ENCODE measurements at regions not wholly inside any gene's neighbourhood (a gene's known extent, or its start where the extent isn't known, plus 50 kb on each side); places are given as distances from the start of the nearest gene placed in this dataset.

DNA sequence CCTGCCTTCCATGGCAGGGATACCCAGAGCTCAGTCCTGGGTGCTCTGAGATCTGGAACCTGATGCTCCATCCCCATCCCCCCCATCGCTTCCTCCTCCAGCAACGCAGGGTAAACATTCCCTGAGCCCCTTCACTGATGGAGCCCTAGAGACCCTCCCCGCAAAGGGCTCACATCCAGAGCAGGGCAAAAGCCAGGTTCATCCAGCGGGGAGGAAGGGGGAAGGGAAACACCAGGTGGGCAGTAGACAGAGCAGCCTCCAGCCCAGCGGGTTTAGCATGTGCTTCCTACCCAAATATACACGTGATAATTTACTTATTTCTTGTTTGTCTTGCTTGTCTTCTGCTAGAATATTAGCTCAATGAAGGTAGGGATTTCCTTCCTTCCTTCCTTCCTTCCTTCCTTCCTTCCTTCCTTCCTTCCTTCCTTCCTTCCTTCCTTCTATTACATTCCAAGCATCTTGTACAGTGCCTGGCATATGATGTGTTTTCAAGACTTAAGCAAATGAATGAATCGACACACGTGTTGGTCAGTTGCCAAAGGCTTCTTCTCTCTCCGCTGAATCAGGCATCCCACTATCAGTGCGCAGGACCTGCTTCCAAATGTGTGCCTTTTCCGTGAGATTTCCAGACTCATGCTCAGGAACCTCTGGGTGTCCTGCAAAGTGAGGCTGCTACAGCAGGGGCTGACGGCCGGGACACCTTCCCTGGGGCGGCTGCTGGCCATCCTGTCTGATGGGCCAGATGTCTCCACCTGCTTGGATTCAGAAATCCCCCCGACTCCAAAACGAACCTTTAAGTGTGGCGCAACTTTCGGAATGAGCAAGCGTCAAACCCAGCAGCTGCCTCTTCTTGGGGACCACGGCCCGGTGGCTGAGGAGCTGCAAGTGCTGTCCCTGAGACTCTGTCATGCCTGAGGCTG is 955.1 kb downstream of the BRD1 start:
- DNase-seq = no peak

DNA sequence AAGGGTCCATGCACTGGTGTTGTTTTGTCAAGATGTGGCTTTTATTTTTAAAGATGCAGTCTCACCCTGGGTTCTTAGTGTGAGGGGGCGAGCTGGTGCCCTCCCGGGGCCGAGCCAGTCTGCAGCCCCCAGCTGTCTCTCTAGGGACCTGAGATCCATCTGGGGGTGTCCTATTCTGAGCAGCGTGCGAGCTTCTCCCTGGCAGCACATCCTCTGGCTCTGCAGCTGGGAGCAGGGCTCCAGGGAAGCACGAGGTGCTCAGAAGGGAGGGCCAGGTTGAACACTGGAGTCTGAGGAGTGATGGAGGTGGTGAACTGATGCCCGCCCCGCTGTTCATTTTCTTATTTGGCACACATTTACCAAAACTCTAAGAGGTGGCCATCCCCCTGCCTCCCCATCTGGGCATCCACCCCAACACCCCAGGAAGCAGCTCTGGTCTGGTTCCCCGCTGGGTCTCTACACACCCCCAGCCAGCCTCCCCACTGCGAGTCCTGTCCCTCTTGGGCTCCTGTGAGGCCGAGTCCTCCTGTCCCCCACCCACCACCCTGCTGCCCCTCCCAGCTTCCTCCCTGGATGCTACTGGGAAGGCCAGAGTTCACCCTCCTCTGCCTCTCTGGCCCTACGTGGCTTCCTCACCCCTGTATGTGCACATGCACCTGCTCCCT is 956.4 kb downstream of the BRD1 start:
- DNase-seq = no peak

DNA sequence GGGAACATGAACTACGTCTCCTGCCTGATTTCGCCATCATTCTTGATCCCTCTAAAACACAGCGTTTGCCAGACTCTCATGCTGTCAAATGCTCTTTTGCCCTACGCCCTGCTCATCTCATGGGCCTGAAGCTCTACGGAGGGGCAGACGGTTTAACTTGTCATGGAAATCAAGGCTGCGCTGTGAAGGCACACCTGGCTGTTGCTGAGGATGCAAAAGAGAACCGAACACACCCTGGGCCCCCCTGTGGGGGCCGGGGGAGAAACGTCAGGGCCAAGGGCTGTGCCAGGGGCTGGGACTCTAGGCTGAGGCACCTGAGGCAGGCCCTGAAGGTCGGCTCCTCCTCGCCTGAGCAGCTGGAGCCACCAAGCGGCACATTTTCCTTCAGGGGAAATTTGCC is 957.2 kb downstream of the BRD1 start:
- DNase-seq = no peak

DNA sequence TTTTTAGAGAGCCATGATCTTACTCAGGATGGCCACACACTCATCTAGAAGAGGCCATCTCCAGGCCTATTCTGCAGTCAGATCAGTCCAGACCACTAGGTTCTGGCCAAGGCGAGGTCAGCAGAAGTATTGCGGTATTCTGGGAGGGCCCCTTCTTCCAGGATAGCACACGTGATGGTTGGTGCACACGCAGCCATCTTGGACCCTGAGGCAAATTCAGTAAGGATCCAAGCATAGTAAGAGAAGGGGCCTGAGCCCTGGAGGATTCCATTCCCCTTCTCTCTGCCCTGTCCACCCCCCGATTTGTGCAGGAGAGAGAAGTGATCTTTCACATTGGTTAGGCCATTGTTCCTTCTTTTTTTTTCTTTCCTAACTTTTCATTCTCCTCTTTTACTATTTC is 957.9 kb downstream of the BRD1 start:
- no peak for DNase-seq

DNA sequence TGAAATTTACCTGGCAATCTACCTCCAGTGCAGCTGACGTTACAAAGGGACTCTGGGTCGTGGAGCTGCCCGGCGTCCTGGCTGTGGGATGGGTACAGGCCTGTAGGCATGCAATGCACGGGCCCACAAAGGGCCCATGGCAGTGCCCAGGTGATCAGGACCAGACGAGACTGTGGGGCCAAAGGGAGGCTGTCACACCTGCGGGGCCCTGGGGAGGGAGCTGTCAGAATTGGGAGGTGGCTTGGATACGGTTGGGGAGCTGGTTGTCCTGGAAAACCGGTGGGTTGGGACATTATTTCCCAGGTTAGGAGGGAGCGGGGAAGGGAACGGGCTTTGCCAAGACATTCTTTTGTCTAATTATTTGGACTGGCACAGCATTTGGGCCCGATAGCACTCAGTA is 958.5 kb downstream of the BRD1 start:
- no peak for DNase-seq

DNA sequence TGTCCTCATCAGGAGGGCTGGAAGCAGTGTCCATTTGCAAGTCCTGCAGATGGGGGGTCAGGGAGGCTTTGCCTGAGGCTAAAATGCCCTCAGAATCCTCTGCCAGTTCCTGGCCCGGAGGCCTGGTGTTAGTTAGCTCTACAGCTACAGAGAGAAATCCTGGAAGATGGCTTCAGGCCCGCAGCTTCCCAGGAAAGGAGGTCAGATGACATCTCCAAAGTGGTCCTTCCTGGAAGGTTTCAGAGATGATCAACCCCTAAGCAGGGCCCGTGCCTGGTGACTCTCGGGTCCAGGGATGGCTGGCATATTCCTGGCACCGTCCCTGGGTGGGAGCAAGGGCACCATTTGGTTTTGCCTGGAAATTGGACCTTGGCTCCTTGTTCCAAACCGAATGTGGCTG is 959.1 kb downstream of the BRD1 start:
- DNase-seq = no peak

DNA sequence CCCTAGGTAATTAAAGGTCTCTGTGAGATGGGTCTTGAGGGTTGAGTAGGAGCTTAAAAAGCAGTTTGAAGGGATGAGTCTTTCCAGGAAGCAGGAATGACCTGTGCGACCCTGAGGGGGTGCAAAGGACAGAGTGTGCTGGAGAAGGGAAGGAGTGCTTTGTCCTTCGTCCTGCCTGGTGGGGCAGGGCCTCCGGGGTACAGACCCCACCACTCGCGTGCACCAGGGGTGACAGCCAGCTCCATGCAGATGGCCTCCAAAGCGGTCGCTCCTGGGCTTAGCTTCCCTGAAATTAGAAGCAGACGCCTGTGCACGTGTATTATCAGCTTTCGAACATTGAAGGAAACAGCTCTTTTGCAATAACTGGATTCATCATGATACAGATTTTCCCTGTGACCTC is 959.8 kb downstream of the BRD1 start:
- no peak for DNase-seq

DNA sequence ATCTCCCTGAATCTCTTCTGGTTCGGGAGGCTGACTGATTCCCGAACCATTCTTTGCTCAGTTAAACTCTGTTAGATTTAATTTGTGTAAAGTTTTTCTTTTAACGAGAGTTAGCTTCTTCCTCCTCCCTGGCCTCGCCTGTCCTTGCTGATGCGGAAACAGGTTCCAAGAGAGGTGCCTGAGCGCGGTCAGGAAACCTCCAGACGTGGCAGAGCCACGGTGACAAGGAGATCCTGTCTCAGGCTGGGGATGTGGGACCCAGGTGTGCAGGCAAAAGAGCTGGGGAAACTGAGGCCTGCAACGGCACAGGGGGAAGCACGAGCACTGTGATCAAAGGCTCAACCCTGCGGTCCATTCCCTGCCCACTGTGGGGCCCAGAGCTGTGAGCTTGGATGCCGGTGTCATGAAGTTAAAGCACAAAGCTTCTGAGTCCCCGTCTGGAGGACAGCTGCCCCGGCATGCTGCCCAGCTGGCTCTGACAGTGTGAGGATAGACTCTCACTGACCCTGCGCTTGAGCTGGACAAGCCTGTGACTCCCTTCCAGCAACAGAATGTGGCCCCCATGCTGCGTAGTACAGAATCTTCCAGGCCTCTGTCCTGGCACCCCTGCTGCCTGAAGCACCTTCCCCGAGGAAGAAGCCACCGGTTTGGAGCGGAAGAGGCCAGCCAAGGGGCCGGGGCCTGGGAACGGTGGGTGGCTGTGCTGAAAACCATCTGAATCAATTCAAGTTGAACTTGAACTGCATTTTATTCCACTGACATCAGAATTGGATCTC is 960.6 kb downstream of the BRD1 start:
- no peak for DNase-seq

DNA sequence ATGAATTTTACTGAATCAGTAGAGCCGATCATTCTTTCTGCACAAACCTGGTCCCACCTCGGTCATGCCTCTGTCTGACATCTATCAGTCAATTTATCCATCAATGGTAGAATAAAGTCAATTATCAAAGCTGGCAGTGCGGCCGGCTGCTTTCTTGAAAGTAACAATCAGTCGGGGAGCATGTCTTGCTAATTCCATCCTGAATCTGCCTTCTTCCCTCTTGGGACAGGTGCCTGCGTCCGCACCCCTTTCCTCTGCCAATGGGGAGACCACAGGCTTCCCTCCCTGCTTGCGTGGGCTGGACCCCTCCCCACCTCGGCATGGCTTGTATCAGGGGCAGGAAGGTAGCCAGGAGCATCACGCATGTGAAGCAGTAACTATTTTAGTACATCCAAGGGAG is 962.9 kb downstream of the BRD1 start:
- no peak for DNase-seq

DNA sequence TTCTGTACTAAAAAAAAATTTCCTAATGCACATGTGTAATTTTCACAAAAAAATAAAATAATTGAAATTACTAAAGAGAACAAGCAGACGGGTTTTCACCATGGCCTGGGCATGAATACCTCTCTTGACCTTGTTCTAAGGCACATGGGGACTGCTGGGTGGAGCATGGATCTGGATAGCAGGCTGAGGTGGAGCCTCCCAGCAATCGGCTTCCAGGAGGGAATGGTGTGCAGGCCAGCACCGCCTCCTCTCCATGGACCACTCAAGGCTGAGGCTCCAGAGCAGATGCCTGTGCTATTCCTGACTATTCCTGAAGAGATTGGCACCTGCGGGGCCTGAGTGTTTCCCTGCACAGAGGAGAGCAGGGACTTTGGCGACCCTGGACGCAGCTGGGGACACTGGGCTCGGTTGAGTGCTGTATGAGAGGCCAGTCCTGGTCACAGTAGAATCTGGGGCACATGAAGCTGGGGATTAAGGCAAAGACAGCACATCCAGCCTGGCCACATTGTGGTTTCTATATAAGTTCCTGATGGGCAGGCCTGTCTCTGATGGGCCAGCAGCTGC is 963.6 kb downstream of the BRD1 start:
- no peak for DNase-seq

DNA sequence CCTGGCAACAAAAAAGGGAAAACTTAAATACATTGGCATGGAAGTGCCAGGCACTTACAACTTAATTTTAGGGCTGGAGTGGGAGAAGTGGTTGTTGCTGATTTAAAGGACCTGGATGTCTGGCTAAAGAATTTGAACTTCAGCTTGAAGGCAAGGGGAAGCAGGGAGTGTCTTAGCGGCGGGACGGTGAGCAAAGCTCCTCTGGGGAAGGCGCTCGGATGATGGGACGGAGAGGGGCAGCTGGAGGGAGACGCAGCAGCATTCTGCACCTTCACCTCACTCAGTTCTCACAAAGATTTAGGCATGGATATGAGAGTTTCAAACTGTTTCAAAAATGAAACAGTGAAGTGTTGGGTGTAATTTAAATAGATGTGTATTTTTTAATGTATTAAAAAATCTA is 967.1 kb downstream of the BRD1 start:
- no peak for DNase-seq

DNA sequence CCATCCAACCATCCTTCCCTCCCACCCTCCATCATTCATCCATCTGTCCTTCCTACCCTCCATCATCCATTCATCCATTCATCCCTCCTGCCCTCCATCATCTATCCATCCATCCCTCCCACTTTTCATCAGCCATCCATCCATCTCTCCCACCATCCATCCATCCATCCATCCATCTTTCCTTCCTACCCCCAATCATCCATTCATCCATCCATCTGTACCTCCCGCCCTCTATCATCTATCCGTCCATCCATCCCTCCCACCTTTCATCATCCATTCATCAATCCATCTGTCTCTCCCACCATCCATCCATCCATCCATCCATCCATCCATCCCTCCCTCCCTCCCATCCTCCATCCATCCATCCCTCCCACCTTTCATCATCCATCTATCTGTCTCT is 968.8 kb downstream of the BRD1 start:
- DNase-seq = no peak

DNA sequence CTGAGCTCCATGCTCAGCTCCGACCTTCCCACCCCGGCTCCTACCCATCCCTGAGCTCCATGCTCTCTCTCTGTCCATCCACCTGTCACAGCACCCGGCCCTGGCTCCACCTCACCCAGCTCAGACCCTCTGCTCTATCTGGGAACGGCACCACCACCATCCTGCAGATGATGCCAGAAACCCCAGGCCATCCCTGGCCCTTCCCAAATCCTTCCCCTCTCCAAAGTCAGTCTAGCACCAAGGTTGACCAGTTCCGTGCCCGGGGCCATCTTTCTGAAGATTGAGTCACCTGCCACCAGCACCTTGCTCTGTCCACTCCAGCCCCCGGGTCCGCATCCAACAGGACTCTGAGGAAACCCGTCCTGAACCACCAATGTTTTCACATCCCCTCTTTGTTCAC is 969.6 kb downstream of the BRD1 start:
- DNase-seq = no peak

DNA sequence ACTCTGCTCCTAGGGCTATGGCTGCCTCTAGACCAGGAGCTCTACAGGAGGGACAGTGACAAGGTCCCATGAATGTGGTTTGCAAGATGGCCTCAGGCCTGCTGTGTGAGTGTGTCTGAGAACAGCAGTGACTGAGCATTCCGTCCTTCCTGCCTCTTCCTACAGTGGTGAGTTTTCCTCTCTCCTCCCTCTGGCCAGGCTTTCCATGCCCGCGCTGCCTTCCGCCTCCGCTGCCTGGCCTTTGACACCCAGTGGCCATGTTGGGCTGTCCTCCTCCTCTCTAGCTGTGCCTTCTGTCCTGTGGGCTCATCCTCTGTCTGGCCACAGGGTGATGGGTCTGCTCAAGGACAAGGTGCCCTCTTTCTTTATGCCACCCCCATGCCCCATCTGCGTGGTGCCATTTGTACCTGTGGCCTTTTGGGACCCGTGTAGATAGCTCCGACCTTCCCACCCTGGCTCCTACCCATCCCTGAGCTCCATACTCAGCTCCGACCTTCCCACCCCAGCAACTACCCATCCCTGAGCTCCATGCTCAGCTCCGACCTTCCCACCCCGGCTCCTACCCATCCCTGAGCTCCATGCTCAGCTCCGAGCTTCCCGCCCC is 970.4 kb downstream of the BRD1 start:
- DNase-seq = no peak

DNA sequence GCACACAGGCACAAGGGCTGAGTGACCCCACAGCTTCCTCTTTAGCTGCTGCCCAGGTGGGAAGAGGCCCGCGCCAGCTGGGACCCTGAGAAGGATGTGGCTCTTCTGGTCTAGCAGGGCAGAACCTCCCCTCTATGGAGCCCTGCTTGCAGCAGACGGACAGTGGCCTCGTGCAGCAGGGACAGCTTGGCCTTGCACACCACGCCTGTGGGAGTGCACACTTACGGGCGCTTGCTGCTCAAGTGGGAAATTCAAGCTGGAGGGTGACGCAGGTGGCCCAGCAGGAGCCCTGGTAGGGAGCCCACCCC is 971.4 kb downstream of the BRD1 start:
- no peak for DNase-seq

DNA sequence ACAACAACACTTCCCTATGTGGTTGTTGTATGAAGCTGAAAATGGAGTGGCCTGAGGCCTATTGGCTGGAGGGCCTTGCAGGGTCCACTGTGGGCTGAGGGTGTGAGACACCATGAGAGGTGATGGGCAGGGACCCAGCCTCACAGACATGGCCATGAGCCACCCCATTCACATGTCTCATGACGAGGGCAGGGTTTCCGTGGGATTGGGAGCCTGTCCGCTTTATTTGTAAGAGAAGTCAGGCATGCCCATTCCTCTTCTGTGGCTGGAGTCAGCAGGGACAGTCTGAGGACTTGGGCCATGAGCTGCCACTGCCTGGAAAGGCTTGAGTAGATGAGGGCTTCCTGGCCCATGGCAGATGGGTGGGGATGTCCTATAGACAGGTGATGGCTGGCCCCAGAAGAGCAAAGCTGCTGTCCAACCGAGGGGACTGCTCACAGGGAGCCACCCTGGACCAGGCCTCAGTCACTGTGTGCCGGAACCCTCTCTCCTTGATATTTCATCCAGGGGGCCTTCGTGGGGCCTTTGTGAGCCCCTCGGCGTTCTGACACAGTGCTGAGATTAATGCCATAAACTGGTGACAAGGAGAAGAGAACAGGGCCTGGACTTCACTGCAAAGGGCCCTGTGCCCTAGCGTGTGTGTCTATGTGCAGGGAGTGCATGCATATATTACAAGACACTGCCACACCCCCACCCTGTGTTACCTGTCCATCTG is 971.9 kb downstream of the BRD1 start:
- DNase-seq = no peak

DNA sequence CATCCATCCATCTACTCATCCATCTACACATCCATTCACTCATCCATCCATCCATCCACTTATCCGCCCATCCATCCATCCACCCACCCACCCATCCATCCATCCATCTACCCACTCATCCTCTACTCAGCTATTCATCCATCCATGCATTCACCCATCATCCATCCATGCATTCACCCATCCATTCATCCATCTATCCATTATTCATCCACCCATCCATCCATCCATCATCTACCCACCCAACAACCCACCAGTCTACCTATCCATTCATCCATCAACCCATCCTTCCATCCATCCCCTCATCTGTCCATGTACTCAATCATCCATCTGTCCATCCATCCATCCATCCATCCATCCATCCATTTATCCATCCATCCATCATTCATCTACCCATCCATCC is 972.7 kb downstream of the BRD1 start:
- no peak for DNase-seq

DNA sequence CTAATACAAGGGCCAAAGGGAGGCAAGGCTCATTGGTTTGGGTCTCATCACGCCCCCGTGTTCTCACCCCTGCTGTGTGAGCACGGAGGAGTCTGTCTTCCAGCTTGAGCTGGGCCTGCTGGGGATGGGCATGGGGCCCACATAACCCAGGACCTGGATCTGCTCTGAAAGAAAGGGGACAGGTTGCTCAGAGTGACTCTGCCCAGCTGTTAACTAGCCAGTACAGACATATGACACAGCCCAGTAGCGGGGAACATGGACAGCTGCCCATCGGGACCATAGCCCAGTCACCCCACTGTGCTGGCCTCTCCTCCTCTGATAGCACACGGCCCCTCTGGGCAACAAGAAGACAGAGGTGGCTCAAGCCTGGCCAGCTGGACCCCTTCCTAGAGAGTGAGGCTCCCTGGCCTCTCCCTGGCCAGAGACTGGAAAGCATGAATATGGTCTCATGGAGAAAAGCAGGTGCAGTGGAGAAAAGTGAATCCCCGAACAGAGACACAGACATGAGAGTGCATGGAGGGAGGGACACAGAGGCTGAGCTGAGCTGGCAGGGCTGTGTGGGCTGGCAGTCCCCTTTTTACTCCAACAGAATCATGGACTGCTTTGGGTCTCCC is 973.9 kb downstream of the BRD1 start:
- no peak for DNase-seq

DNA sequence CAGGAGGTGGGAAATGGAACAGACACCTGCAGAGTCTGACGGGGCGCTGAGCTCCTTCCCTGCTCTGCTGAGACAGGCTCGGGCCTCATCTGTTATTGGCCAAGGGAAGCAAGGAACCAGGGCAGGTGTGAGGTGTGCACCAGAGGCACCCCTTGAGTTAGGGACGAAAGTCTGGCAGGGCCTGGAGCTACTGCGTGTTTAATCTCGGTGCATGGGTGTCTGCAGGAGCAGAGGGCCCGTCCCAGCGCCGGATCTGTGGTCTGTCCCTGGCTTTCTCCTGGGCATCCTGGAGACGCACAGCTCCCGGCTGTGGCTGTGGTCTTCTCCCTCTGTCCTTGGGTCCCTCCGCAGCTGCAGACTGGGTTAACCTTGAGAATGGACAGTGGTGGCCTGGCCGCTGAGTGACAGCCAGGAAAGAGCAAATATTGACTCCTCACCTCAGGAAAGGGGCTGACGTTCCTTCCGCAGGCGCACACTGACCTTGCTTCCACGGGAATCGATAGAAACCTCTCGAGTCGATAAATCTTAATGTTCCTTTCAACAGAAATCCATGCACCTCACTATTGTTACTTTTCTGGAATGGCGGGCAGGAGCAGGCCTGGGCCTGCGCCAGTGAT is 975.6 kb downstream of the BRD1 start:
- DNase-seq = no peak

DNA sequence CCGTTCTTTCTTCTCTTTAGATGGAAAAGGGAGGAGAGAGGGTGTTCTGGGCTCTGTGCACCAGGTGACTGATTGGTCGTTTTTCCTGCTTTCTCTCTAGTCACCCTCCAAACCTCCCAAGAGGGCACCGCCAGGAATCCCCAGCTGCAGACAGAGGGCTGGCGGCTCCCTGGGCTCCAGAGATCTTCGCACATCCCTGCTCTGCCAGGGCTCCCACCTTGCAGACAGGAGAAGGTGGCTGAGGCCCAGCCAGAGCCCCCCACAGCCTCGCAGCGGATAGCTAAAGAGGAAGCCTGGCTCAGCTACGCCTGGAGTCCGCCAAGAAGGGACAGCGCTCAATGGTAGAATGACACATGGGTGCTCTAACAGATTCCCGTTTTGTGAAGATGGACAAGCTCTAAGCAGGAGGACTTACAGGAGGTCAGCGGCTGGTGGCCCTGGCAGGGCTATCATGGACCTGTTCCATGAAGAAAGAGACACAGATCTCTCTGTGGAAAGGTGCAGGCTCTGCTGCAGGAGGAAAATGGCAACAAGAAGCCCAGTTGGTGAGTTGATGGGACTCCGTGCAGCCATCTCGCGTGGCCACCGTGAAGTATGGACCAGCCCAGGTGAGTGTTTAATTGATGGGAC is 976.9 kb downstream of the BRD1 start:
- no peak for DNase-seq
